ENCODE measurements at regions not wholly inside any gene's neighbourhood (a gene's known extent, or its start where the extent isn't known, plus 50 kb on each side); places are given as distances from the start of the nearest gene placed in this dataset.

DNA sequence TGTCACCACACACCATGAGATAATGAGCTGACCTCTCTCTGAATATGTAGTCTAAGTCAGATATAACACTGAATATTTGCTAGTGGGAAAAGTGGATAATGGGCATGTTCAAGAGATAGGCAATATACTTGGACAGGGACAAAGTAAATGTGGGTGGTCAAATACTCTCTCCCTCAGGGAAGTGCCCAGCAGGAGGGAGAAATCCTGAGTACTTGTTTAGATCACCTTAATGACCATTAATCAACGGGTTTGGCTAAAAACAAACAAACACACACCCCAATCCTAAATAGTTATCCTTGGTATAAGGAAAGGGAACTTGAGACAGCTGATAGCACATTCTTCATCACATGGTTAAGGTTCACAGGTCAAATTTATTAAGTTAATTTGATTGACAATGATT lies 933.5 kb downstream of the C4orf33 start:
- no peak for TF ChIP-seq CTCF (tag by site-specific recombination; IDR thresholded peaks at IDR 0.05)
- TF ChIP-seq ZNF560 (tag by site-specific recombination; IDR thresholded peaks at IDR 0.05; ENCODE audit: borderline replicate concordance) = no peak
- no peak for TF ChIP-seq ZSCAN18 (tag by site-specific recombination; IDR thresholded peaks at IDR 0.05)
- no peak for TF ChIP-seq YY1 (tag by site-specific recombination; IDR thresholded peaks at IDR 0.05)

Data from HEK293 (cell line).